ENCODE measurements at regions not wholly inside any gene's neighbourhood (a gene's known extent, or its start where the extent isn't known, plus 50 kb on each side); places are given as distances from the start of the nearest gene placed in this dataset.

- TF ChIP-seq HMG20A (CRISPR knock-in tag; conservative IDR thresholded peaks at IDR 0.05): no peak
- no peak for TF ChIP-seq USF2 (CRISPR knock-in tag; IDR thresholded peaks at IDR 0.05)
- no peak for TF ChIP-seq CTCF (IDR thresholded peaks at IDR 0.05 in 2 of 3, conservative IDR thresholded peaks at IDR 0.05 in 1 of 3; ENCODE audit: insufficient read depth in 2 of 3, low read depth in 1 of 3, low read length in 3 of 3)
Measured at GRCh38 chr1:112172294-112172882, 182.9 kb upstream of the KCND3 start.

Measured in K562 (cell line).